ENCODE measurements at regions not wholly inside any gene's neighbourhood (a gene's known extent, or its start where the extent isn't known, plus 50 kb on each side); places are given as distances from the start of the nearest gene placed in this dataset.

DNA sequence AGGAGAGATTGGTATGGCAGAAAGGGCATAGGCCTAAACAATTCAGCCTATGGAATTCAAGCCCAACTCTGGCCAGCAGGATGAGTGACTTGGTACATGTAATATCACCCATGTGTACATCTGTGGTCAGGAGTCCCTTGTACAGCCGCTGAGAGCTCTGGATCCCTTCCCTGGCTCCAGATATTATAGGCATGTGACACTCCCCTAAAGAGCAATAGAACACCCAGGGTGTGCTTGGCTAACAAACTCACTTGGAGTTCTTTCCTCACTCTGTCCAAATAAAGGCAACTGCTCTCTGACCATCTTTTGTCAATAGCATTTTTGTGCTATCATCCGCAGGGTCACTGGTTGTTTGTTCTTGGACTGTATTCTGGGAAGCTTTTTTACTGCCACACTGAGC lies 197.4 kb upstream of the NCKAP5 start:
- no peaks in the 10 kb centered on the region for H3K9me3 ChIP-seq (replicated peaks; ENCODE audit: control insufficient read depth, insufficient read depth, low read length)
- in situ Hi-C loops (cut with MboI) (no loop called here), intact Hi-C loops (cut with micrococcal nuclease; ENCODE audit: unreplicated experiment) (no loop called here)
- no TSS peak for BruUV-seq (replicated peaks)
- ATAC-seq (no peak), FAIRE-seq (no peak), DNase-seq (ENCODE audit: low read depth, low spot score) (no peak)
- H3K36me3 ChIP-seq (ENCODE audit: control insufficient read depth in 2 of 2, insufficient read depth in 2 of 2, low read length in 1 of 2): no peaks in the 10 kb centered on the region
- no peak overlapping the region for H3K9ac ChIP-seq (ENCODE audit: control insufficient read depth, insufficient read depth, low read length)
- ChIA-PET CTCF (interaction anchor here (1.8 kb wide), 1 partner anchor 14 kb away, joined by 5 read pairs; no protein-coding TSS in a partner anchor), SMC1A (ENCODE audit: uncharacterized antibody, unreplicated experiment) (no interaction called here), POLR2A (no interaction called here), RAD21 (ENCODE audit: unreplicated experiment) (no interaction called here)
- H3K27ac ChIP-seq (ENCODE audit: control insufficient read depth, insufficient read depth): no peak overlapping the region
- no peak overlapping the region for H2AFZ ChIP-seq (ENCODE audit: control insufficient read depth, low read depth, low read length)
- no peaks in the 10 kb centered on the region for H3K4me1 ChIP-seq (ENCODE audit: control insufficient read depth, insufficient read depth, low read length)
- no peaks in the 10 kb centered on the region for H3K79me2 ChIP-seq (ENCODE audit: control insufficient read depth, insufficient read depth, low read length)
- TF ChIP-seq NFYB (IDR thresholded peaks at IDR 0.05; ENCODE audit: insufficient read depth, low read depth, low read length) (no peak), SMARCA5 (IDR thresholded peaks at IDR 0.05) (no peak), MTA2 (IDR thresholded peaks at IDR 0.05; ENCODE audit: low read depth) (no peak), HCFC1 (IDR thresholded peaks at IDR 0.05; ENCODE audit: low read length) (no peak), ZNF217 (IDR thresholded peaks at IDR 0.05) (no peak)
- TF ChIP-seq, protein P1, sequence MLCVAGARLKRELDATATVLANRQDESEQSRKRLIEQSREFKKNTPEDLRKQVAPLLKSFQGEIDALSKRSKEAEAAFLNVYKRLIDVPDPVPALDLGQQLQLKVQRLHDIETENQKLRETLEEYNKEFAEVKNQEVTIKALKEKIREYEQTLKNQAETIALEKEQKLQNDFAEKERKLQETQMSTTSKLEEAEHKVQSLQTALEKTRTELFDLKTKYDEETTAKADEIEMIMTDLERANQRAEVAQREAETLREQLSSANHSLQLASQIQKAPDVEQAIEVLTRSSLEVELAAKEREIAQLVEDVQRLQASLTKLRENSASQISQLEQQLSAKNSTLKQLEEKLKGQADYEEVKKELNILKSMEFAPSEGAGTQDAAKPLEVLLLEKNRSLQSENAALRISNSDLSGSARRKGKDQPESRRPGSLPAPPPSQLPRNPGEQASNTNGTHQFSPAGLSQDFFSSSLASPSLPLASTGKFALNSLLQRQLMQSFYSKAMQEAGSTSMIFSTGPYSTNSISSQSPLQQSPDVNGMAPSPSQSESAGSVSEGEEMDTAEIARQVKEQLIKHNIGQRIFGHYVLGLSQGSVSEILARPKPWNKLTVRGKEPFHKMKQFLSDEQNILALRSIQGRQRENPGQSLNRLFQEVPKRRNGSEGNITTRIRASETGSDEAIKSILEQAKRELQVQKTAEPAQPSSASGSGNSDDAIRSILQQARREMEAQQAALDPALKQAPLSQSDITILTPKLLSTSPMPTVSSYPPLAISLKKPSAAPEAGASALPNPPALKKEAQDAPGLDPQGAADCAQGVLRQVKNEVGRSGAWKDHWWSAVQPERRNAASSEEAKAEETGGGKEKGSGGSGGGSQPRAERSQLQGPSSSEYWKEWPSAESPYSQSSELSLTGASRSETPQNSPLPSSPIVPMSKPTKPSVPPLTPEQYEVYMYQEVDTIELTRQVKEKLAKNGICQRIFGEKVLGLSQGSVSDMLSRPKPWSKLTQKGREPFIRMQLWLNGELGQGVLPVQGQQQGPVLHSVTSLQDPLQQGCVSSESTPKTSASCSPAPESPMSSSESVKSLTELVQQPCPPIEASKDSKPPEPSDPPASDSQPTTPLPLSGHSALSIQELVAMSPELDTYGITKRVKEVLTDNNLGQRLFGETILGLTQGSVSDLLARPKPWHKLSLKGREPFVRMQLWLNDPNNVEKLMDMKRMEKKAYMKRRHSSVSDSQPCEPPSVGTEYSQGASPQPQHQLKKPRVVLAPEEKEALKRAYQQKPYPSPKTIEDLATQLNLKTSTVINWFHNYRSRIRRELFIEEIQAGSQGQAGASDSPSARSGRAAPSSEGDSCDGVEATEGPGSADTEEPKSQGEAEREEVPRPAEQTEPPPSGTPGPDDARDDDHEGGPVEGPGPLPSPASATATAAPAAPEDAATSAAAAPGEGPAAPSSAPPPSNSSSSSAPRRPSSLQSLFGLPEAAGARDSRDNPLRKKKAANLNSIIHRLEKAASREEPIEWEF (IDR thresholded peaks at IDR 0.05; ENCODE audit: insufficient replicate concordance, low read depth, low read length): no peak
- H3K4me2 ChIP-seq (ENCODE audit: control insufficient read depth, insufficient read depth): no peak overlapping the region
- H3K4me3 ChIP-seq: no peak overlapping the region
- no peaks in the 10 kb centered on the region; a peak in 1 of 4 replicates for H3K27me3 ChIP-seq (replicated peaks in 1 of 2; ENCODE audit: control insufficient read depth in 2 of 2, insufficient read depth in 2 of 2, low read length in 1 of 2)
- 26% methylated on average over 2 of the region's 2 CpGs for WGBS (ENCODE audit: insufficient coverage, insufficient replicate concordance, low lambda C conversion rate, missing lambda C conversion rate)
- no peaks in the 10 kb centered on the region for H4K20me1 ChIP-seq (ENCODE audit: control insufficient read depth, insufficient read depth)

All from GM12878 (cell line).